Coronary artery (tissue), 2 donors: ENCODE measurements at regions not wholly inside any gene's neighbourhood (a gene's known extent, or its start where the extent isn't known, plus 50 kb on each side); places are given as distances from the start of the nearest gene placed in this dataset.

Experiments used
- DNase-seq: peaks from one replicate; pipeline ENCODE4 v3.0.0-alpha.2; 2017; ENCODE audit warnings: low spot score
- H3K27ac ChIP-seq, 2 donors: fragments of 200-600 bp; sonication (generic); one replicate each; pipeline ENCODE4 v1.5.1; 2016 to 2019
- H3K4me3 ChIP-seq: fragments of 200-600 bp; sonication (generic); 2 replicates; pipeline ENCODE4 v1.5.1; 2016; ENCODE audit warnings: mild to moderate bottlenecking, moderate library complexity
- CTCF ChIP-seq: fragments of 200-600 bp; sonication (generic); IDR thresholded peaks from one replicate; pipeline ENCODE4 v1.5.1; 2019; ENCODE audit warnings: antibody characterized with exemption

GRCh38 chr14:59075506-59075905 lies 113.0 kb upstream of the DAAM1 start:
- H3K4me3 ChIP-seq, result no peak overlapping the region
- no peak for TF ChIP-seq CTCF
- H3K27ac ChIP-seq, result no peak overlapping the region
- no peak for DNase-seq

GRCh38 chr14:59081720-59082119 lies 106.7 kb upstream of the DAAM1 start:
- no peak for TF ChIP-seq CTCF
- no peak for DNase-seq
- no peak overlapping the region for H3K27ac ChIP-seq
- H3K4me3 ChIP-seq, result no peak overlapping the region

GRCh38 chr14:59085207-59085739 lies 103.2 kb upstream of the DAAM1 start:
- Histone ChIP-seq H3K4me3 (no peak overlapping the region), H3K27ac (no peak overlapping the region)
- no peak for DNase-seq
- no peak for TF ChIP-seq CTCF

- H3K27ac ChIP-seq, result no peak overlapping the region
- no peak overlapping the region for H3K4me3 ChIP-seq
- DNase-seq, result no peak
- TF ChIP-seq CTCF, result no peak
Observed at GRCh38 chr14:59086241-59086882, 102.1 kb upstream of the DAAM1 start.

- H3K27ac ChIP-seq, result no peak overlapping the region
- no peak for DNase-seq
- H3K4me3 ChIP-seq, result no peak overlapping the region
- TF ChIP-seq CTCF, result no peak
Observed at GRCh38 chr14:59087240-59087639, 101.2 kb upstream of the DAAM1 start.

- DNase-seq, result no peak
- no peak overlapping the region for H3K27ac ChIP-seq
- H3K4me3 ChIP-seq, result no peak overlapping the region
- TF ChIP-seq CTCF, result no peak
Observed at GRCh38 chr14:59087711-59088110, 100.8 kb upstream of the DAAM1 start.

- Histone ChIP-seq H3K4me3 (no peak overlapping the region), H3K27ac (no peak overlapping the region)
- no peak for TF ChIP-seq CTCF
- DNase-seq, result no peak
Observed at GRCh38 chr14:59090572-59090971, 97.9 kb upstream of the DAAM1 start.
